GM12874 (cell line): ENCODE measurements at regions not wholly inside any gene's neighbourhood (a gene's known extent, or its start where the extent isn't known, plus 50 kb on each side); places are given as distances from the start of the nearest gene placed in this dataset.

Source experiments
- TF ChIP-seq, protein P1 (sequence below): IDR thresholded peaks from 2 replicates; pipeline ENCODE4 v1.5.1; 2011; ENCODE audit warnings: low read depth, mild to moderate bottlenecking, control low read depth, low read length, moderate library complexity; ENCODE audit not compliant: insufficient read depth

DNA sequence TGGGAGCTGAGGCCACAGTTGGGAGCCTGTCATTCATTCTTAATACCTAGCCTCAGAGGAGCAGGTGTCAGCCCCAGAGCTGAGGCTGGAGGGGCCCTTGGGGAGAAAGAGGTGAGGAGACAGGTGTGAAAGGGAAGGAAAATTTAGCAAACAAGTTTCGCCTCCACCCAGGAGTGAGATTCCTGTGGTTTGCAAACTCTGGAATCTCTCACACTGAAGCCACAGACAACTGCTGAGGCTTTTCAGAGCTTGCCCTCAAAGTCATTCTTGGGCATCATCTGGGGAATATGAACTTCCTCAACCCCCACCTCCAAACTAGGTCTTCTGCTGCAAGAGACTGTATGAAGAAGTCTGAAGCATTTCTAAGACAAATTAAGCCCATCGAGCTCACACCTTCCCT, 589.5 kb upstream of the TBX3 start:
- TF ChIP-seq, protein P1, sequence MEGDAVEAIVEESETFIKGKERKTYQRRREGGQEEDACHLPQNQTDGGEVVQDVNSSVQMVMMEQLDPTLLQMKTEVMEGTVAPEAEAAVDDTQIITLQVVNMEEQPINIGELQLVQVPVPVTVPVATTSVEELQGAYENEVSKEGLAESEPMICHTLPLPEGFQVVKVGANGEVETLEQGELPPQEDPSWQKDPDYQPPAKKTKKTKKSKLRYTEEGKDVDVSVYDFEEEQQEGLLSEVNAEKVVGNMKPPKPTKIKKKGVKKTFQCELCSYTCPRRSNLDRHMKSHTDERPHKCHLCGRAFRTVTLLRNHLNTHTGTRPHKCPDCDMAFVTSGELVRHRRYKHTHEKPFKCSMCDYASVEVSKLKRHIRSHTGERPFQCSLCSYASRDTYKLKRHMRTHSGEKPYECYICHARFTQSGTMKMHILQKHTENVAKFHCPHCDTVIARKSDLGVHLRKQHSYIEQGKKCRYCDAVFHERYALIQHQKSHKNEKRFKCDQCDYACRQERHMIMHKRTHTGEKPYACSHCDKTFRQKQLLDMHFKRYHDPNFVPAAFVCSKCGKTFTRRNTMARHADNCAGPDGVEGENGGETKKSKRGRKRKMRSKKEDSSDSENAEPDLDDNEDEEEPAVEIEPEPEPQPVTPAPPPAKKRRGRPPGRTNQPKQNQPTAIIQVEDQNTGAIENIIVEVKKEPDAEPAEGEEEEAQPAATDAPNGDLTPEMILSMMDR: no peak

- TF ChIP-seq, protein P1: no peak
Observed at GRCh38 chr12:115268451-115268850, 584.5 kb upstream of the TBX3 start.

DNA sequence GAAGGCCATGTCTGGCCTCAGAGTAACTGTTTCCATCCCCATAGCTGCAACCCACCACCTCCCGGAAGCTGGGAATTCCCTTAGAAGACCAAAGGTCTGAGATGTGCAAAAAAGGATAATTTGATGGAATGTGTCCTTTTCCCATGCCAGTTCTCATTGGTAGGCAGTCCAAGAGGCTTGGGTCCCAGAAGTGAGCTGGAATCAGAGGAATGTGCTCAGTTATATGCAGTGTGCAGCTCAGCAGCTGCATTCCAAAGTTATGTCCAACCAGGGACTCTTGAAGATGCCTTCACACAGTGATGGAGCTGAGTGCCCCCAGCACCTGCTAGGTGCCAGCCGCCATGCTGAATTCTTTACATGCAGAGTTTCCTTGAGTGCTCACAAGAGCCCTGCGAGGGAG, 583.9 kb upstream of the TBX3 start:
- TF ChIP-seq, protein P1: no peak

DNA sequence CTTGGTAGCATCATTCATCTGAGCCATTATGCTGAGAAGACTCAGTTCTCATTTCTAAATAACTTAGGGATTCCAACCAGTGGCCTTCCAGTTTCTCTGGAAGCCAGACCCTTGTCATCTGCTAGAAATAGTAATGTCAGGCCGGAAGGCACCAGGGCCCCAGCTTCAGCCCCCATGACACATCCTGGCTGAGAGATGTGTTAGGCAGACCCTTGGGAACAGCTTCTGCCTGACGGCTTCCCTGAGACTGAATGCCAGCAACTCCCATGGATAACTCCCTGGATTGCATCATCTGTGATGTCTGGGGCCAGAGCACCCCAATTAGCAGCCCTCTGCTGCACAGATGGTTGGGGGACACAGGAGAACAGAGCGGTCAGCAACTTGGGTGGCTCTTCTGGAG, 583.5 kb upstream of the TBX3 start:
- TF ChIP-seq, protein P1: no peak

DNA sequence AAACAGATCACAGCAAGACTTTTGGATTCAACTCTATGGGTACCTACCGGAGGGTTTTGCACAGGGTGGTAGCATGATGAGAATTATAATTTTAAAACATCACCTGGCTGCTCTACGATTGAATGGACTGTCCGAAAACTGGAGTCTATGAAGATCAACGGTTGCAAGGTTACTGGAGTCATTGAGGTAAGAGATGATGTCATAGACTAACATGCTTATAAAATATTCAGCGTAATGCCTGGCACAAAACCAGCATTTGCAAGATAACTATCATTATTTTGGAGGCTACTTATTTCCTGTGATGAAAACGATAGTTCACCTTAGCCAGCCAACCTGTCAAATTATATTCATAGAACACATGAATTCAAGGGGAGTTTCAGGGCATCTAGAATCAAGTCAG, 580.6 kb upstream of the TBX3 start:
- TF ChIP-seq, protein P1: no peak

DNA sequence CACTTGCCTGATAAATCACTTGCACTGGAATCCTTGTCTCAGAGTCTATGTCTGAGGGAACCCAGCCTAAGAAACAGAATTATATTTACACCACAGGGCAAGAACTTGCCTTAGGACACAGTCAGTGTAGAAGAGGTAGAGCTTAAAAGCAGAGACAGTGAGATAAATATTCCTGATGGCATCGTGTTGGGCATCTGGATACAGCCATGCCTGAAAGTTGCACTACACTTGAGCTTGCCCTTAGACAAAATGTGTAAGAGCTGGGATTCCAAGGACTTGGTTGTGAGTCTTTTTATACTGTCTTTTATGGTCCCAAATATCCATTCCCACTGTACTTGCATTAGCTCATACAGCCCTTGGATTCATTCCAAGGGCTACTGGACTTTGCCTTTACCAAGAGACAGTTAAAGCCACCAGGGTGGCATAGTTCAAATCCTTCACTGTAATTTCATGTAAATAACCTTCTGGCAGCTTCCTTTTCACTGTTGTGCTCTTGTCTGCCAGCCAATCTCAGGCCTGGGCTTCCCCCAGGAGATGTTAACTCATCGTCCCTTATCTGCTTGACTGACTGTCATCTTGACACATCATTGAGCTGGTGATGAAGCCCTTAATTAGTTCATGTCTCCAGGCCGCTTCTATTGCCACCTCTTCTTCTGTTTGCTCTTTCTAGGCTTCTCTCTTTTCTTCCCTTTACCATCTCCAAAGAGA, 577.9 kb upstream of the TBX3 start:
- TF ChIP-seq, protein P1: no peak

DNA sequence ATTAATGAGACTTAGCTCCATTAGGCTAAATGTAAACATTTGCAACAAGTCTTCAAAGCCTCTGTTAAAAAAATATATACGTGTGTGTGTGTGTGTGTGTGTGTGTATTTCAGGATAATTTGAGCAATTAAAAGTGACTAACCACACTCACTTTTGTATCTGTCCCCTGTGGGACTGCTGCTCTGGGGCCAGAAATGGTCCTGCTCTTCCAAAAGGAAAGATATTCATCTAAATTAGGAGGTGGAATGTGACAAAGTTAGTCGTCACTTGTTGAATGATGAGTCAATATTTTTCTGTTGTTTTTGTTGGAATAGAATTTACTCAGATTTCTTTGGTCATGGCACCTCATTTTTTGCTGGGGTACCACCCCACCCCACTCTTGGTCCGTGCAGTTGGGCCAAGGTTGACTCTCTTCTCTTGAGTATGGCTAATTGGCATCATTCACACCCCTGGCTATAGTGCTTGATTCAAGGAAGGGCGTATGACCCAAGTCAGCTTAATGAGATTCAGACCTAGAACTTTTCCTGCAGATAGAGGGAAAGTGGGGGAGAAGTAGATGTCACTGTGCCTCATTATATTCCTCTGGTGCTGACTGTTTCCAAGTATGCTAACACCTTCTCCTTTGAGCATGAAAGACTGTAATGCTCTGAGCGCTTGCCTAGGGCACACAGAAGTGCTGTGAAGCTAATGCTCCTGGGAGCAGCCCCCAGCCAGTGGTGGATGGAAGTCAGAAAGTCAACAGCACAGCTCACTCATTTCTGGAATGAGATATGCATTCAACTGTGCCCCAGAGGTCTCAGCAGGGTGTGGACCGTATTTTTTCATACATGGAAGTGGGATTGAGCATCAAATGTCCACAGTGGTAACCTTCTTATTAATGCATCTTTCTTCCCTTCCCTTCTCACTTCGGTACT, 577.0 kb upstream of the TBX3 start:
- TF ChIP-seq, protein P1: no peak
